Ishikawa (cell line): ENCODE measurements at regions not wholly inside any gene's neighbourhood (a gene's known extent, or its start where the extent isn't known, plus 50 kb on each side); places are given as distances from the start of the nearest gene placed in this dataset.

Experiments
- CEBPB ChIP-seq: IDR thresholded peaks from 2 replicates; pipeline ENCODE4 v1.6.1; 2012
- CREB1 ChIP-seq: IDR thresholded peaks from 2 replicates; pipeline ENCODE4 v1.6.1; 2012; ENCODE audit warnings: low read depth
- EGR1 ChIP-seq: IDR thresholded peaks from 2 replicates; pipeline ENCODE4 v1.6.1; 2012
- EP300 ChIP-seq: IDR thresholded peaks from 2 replicates; pipeline ENCODE4 v1.6.1; 2012; ENCODE audit warnings: borderline replicate concordance
- FOXM1 ChIP-seq: IDR thresholded peaks from 2 replicates; pipeline ENCODE4 v1.6.1; 2012; ENCODE audit warnings: low read depth, borderline replicate concordance
- MAX ChIP-seq: IDR thresholded peaks from 2 replicates; pipeline ENCODE4 v1.6.1; 2012
- NFIC ChIP-seq: IDR thresholded peaks from 2 replicates; pipeline ENCODE4 v1.6.1; 2012
- RAD21 ChIP-seq: IDR thresholded peaks from 2 replicates; pipeline ENCODE4 v1.6.1; 2012; ENCODE audit warnings: low read depth
- REST ChIP-seq: IDR thresholded peaks from 2 replicates; pipeline ENCODE4 v1.6.1; 2012; ENCODE audit warnings: low read depth, mild to moderate bottlenecking
- TAF1 ChIP-seq: IDR thresholded peaks from 2 replicates; pipeline ENCODE4 v1.6.1; 2012; ENCODE audit warnings: low read depth, mild to moderate bottlenecking
- TCF12 ChIP-seq: IDR thresholded peaks from 2 replicates; pipeline ENCODE4 v1.6.1; 2012; ENCODE audit warnings: low read depth
- TEAD4 ChIP-seq: IDR thresholded peaks from 2 replicates; pipeline ENCODE4 v1.6.1; 2012
- USF1 ChIP-seq: IDR thresholded peaks from 2 replicates; pipeline ENCODE4 v1.6.1; 2012
- YY1 ChIP-seq: IDR thresholded peaks from 2 replicates; pipeline ENCODE4 v1.6.1; 2012; ENCODE audit warnings: low read depth
- ZBTB7A ChIP-seq: IDR thresholded peaks from 2 replicates; pipeline ENCODE4 v1.6.1; 2012; ENCODE audit warnings: low read depth

GRCh38 chr11:26191193-26191592 is 140.7 kb upstream of the ANO3 start:
- no peak for TF ChIP-seq FOXM1
- no peak for TF ChIP-seq EGR1
- no peak for TF ChIP-seq RAD21
- TF ChIP-seq NFIC = no peak

- TF ChIP-seq USF1 (no peak), CREB1 (no peak), CEBPB (no peak), FOXM1 (no peak), TCF12 (no peak), ZBTB7A (no peak), MAX (no peak)
Observed at GRCh38 chr11:26193694-26194365, 138.1 kb upstream of the ANO3 start.

GRCh38 chr11:26194881-26195280 is 137.0 kb upstream of the ANO3 start:
- no peak for TF ChIP-seq YY1
- no peak for TF ChIP-seq USF1
- no peak for TF ChIP-seq CREB1
- no peak for TF ChIP-seq TEAD4
- TF ChIP-seq TCF12 = no peak
- no peak for TF ChIP-seq NFIC

- TF ChIP-seq REST (no peak), YY1 (no peak), MAX (no peak), CEBPB (no peak), ZBTB7A (no peak), TAF1 (no peak), TCF12 (no peak)
Observed at GRCh38 chr11:26198532-26199096, 133.3 kb upstream of the ANO3 start.

- TF ChIP-seq REST (no peak), ZBTB7A (no peak), TAF1 (no peak), RAD21 (no peak), TCF12 (no peak), FOXM1 (no peak), NFIC (no peak), EGR1 (no peak), MAX (no peak), USF1 (no peak), CREB1 (no peak), EP300 (no peak)
Observed at GRCh38 chr11:26199331-26200095, 132.4 kb upstream of the ANO3 start.
